Suprapubic skin (tissue), 4 donors: ENCODE measurements at regions not wholly inside any gene's neighbourhood (a gene's known extent, or its start where the extent isn't known, plus 50 kb on each side); places are given as distances from the start of the nearest gene placed in this dataset.
"Not testable (repeated sequence)": the region's sequence is repeated elsewhere in the genome, so short reads cannot be mapped to it uniquely, and the experiment has no call there.

ENCODE experiments used
- DNase-seq, 2 donors: peaks; one replicate each; pipeline ENCODE4 v3.0.0-alpha.2; 2019; ENCODE audit warnings: low spot score in 2 of 2
- H3K27ac ChIP-seq: fragments of 200-600 bp; sonication (generic); one replicate; pipeline ENCODE4 v1.5.1; 2019
- H3K27me3 ChIP-seq: fragments of 200-600 bp; sonication (generic); one replicate; pipeline ENCODE4 v1.5.1; 2019
- H3K36me3 ChIP-seq: fragments of 200-600 bp; sonication (generic); one replicate; pipeline ENCODE4 v1.5.1; 2019
- H3K4me1 ChIP-seq: fragments of 200-600 bp; sonication (generic); one replicate; pipeline ENCODE4 v1.5.1; 2019
- H3K4me3 ChIP-seq: fragments of 200-600 bp; sonication (generic); one replicate; pipeline ENCODE4 v1.5.1; 2019; ENCODE audit warnings: mild to moderate bottlenecking
- H3K9me3 ChIP-seq: fragments of 200-600 bp; sonication (generic); one replicate; pipeline ENCODE4 v1.5.1; 2019
- EP300 ChIP-seq: sonication (generic); formaldehyde crosslinking; IDR thresholded peaks from one replicate; pipeline ENCODE4 v1.6.1; 2017; ENCODE audit warnings: antibody characterized with exemption
- POLR2A ChIP-seq, 2 donors: fragments of 450-650 bp; IDR thresholded peaks; one replicate each; pipeline ENCODE4 v1.6.1; 2017; ENCODE audit warnings: antibody characterized with exemption in 2 of 2, mild to moderate bottlenecking in 2 of 2, moderate library complexity in 2 of 2
- POLR2AphosphoS5 ChIP-seq, 3 donors: sonication (generic); formaldehyde crosslinking; IDR thresholded peaks; one replicate each; pipeline ENCODE4 v1.6.1; 2017; ENCODE audit warnings: antibody characterized with exemption in 3 of 3
- WGBS: methylation state at CpG from one replicate; pipeline ENCODE4 v1.1.5; 2018; 5-methylcytosine and 5-hydroxymethylcytosine counted together
- TF ChIP-seq, protein P1 (sequence below), 2 donors: fragments of 200-600 bp in 1 of 2; fragments of 450-650 bp in 1 of 2; sonication (generic) in 1 of 2; IDR thresholded peaks; one replicate each; pipeline ENCODE4 v1.5.1; 2016 to 2019; ENCODE audit warnings: antibody characterized with exemption in 2 of 2, mild to moderate bottlenecking in 1 of 2, moderate library complexity in 1 of 2

GRCh38 chr5:51622161-51622790 is 239.0 kb downstream of the ISL1 start:
- WGBS, result 52% methylated on average over 2 of the region's 2 CpGs
- H3K4me1 ChIP-seq, result no peaks in the 10 kb centered on the region
- no peak overlapping the region for H3K4me3 ChIP-seq
- H3K27ac ChIP-seq, result no peak overlapping the region
- DNase-seq, result no peak
- no peaks in the 10 kb centered on the region for H3K36me3 ChIP-seq
- no peaks in the 10 kb centered on the region for H3K9me3 ChIP-seq
- H3K27me3 ChIP-seq, result no peaks in the 10 kb centered on the region
- TF ChIP-seq, protein P1, sequence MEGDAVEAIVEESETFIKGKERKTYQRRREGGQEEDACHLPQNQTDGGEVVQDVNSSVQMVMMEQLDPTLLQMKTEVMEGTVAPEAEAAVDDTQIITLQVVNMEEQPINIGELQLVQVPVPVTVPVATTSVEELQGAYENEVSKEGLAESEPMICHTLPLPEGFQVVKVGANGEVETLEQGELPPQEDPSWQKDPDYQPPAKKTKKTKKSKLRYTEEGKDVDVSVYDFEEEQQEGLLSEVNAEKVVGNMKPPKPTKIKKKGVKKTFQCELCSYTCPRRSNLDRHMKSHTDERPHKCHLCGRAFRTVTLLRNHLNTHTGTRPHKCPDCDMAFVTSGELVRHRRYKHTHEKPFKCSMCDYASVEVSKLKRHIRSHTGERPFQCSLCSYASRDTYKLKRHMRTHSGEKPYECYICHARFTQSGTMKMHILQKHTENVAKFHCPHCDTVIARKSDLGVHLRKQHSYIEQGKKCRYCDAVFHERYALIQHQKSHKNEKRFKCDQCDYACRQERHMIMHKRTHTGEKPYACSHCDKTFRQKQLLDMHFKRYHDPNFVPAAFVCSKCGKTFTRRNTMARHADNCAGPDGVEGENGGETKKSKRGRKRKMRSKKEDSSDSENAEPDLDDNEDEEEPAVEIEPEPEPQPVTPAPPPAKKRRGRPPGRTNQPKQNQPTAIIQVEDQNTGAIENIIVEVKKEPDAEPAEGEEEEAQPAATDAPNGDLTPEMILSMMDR (IDR thresholded peaks at IDR 0.05), result no peak
- no peak for TF ChIP-seq POLR2AphosphoS5 (IDR thresholded peaks at IDR 0.05)

DNA sequence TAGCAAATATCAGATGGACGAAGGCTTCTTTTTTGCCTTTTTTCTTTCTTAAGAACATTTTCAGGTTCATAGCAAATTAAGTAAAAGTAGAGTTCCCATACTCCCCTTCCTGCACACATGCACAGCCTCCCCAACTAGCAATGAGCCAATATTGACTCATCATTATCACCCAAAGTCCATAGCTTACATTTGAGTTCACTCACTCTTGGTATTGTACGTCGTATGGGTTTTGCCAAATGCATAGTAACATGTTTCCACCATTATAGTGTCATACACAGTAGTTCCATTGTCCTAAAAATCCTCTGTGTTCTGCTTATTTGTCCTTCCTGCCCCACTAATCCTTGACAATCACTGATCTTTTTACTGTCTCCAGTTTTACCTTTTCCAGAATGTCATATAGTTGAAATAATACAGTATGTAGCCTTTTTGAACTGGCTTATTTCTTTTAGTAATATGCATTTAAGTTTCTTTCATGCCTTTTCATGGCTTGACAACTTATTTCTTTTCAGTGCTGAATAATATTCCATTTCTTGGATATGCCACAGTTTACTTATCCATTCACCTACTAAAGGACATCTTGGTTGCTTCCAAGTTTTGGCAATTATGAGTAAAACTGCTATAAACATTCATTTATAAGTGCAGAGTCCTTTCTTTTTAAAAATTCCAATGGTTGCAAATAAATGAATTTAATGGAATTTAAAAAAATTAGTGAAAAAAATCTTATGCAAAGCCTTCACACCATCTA is 242.1 kb downstream of the ISL1 start:
- no peak for DNase-seq
- H3K27me3 ChIP-seq, result no peaks in the 10 kb centered on the region
- WGBS, result 92% methylated on average over 3 of the region's 3 CpGs

DNA sequence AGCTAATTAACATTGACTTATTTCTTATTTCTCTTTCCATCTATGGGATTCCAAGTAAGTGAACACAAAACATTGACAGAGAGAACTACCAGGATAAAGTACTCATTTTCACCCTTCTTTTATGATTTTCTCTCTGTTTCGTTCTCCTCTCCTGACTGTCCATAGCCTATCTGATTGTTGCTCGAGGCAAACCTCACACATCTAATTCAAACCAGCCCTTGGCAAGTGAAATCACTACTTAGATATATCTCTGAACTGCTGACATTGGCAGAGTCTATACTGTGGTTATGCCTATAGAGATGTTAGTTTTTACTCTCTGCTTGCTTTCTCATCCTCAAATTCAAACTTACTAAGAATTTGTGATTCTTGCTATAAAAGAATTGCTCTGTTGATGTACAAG is 248.8 kb downstream of the ISL1 start:
- no peak for DNase-seq
- Histone ChIP-seq H3K27me3 (no peaks in the 10 kb centered on the region), H3K4me3 (no peak overlapping the region), H3K36me3 (no peaks in the 10 kb centered on the region), H3K27ac (no peak overlapping the region), H3K4me1 (no peaks in the 10 kb centered on the region), H3K9me3 (peaks cover 4% of the 10 kb centered on the region)
- 28% methylated on average over 2 of the region's 2 CpGs for WGBS
- TF ChIP-seq, protein P1 (IDR thresholded peaks at IDR 0.05), result no peak
- TF ChIP-seq POLR2AphosphoS5 (IDR thresholded peaks at IDR 0.05), result no peak
- no peak for TF ChIP-seq POLR2A (IDR thresholded peaks at IDR 0.05)

More for the DNA sequence above, 242.1 kb downstream of the ISL1 start:
- no peaks in the 10 kb centered on the region for H3K4me1 ChIP-seq
- no peak overlapping the region for H3K27ac ChIP-seq
- H3K9me3 ChIP-seq, result peaks cover 4% of the 10 kb centered on the region
- H3K4me3 ChIP-seq, result no peak overlapping the region
- H3K36me3 ChIP-seq, result no peaks in the 10 kb centered on the region
- TF ChIP-seq, protein P1 (IDR thresholded peaks at IDR 0.05), result no peak
- TF ChIP-seq POLR2A (IDR thresholded peaks at IDR 0.05), result no peak

GRCh38 chr5:51632793-51633192 is 249.5 kb downstream of the ISL1 start:
- TF ChIP-seq POLR2AphosphoS5 (IDR thresholded peaks at IDR 0.05), result no peak
- TF ChIP-seq EP300, result no peak
- TF ChIP-seq, protein P1 (IDR thresholded peaks at IDR 0.05), result no peak
- TF ChIP-seq POLR2A (IDR thresholded peaks at IDR 0.05), result no peak
- Histone ChIP-seq H3K36me3 (no peaks in the 10 kb centered on the region), H3K27me3 (no peaks in the 10 kb centered on the region), H3K27ac (no peak overlapping the region), H3K9me3 (peaks cover 4% of the 10 kb centered on the region), H3K4me1 (no peaks in the 10 kb centered on the region), H3K4me3 (no peak overlapping the region)
- WGBS, result 50% methylated on average over 2 of the region's 2 CpGs
- DNase-seq, result no peak

GRCh38 chr5:51636973-51637372 is 253.7 kb downstream of the ISL1 start:
- not testable (repeated sequence) for H3K27ac ChIP-seq, H3K27me3 ChIP-seq, H3K36me3 ChIP-seq, DNase-seq, H3K4me3 ChIP-seq, H3K9me3 ChIP-seq, H3K4me1 ChIP-seq
- 72% methylated on average over 6 of the region's 6 CpGs for WGBS
